ENCODE measurements at regions not wholly inside any gene's neighbourhood (a gene's known extent, or its start where the extent isn't known, plus 50 kb on each side); places are given as distances from the start of the nearest gene placed in this dataset.

GRCh38 chr4:25981749-25982148 lies 67.7 kb downstream of the SMIM20 start:
- in situ Hi-C loops (cut with MboI) = no loop called here
- CTCF ChIA-PET = no interaction called here
- RAD21 ChIA-PET (ENCODE audit: unreplicated experiment) = no interaction called here

More at GRCh38 chr4:25981749-25982148, 67.7 kb downstream of the SMIM20 start:
- no peak overlapping the region for H2AFZ ChIP-seq (ENCODE audit: control insufficient read depth, low read depth, low read length)
- no peaks in the 10 kb centered on the region for H3K36me3 ChIP-seq (ENCODE audit: control insufficient read depth in 2 of 2, insufficient read depth in 2 of 2, low read length in 1 of 2)
- no peak overlapping the region for H3K27ac ChIP-seq (ENCODE audit: control insufficient read depth, insufficient read depth)
- FAIRE-seq (no peak), ATAC-seq (no peak), DNase-seq (ENCODE audit: low read depth, low spot score) (no peak)
- SMC1A ChIA-PET (ENCODE audit: uncharacterized antibody, unreplicated experiment) = interaction anchor here (2.1 kb wide), 1 partner anchor 27 kb away, joined by 7 read pairs; no protein-coding TSS in a partner anchor
- H3K27me3 ChIP-seq (replicated peaks in 1 of 2; ENCODE audit: control insufficient read depth in 2 of 2, insufficient read depth in 2 of 2, low read length in 1 of 2) = no peaks in the 10 kb centered on the region
- no peak for TF ChIP-seq ZSCAN29 (IDR thresholded peaks at IDR 0.05)
- TF ChIP-seq EED (IDR thresholded peaks at IDR 0.05; ENCODE audit: low read depth) = no peak
- no peak for TF ChIP-seq KLF5 (IDR thresholded peaks at IDR 0.05; ENCODE audit: partially characterized antibody)
- no peak for TF ChIP-seq PAX5 (IDR thresholded peaks at IDR 0.05; ENCODE audit: borderline replicate concordance, low read depth, low read length)
- TF ChIP-seq E2F4 (IDR thresholded peaks at IDR 0.05; ENCODE audit: low read depth, low read length) = no peak
- no peak for TF ChIP-seq HCFC1 (IDR thresholded peaks at IDR 0.05; ENCODE audit: low read length)
- TF ChIP-seq ZNF207 (IDR thresholded peaks at IDR 0.05; ENCODE audit: borderline replicate concordance) = no peak
- TF ChIP-seq REST (IDR thresholded peaks at IDR 0.05; ENCODE audit: low read depth, low read length) = no peak
- no peak for TF ChIP-seq ELK1 (IDR thresholded peaks at IDR 0.05; ENCODE audit: low read depth, low read length)
- no peak for TF ChIP-seq IRF3 (IDR thresholded peaks at IDR 0.05)
- no peak for TF ChIP-seq GABPA (IDR thresholded peaks at IDR 0.05; ENCODE audit: low read depth)
- no peak for TF ChIP-seq IRF4 (IDR thresholded peaks at IDR 0.05; ENCODE audit: low read depth, low read length)
- no peak for TF ChIP-seq RB1 (IDR thresholded peaks at IDR 0.05; ENCODE audit: borderline replicate concordance)
- TF ChIP-seq ZBTB4 (CRISPR knock-in tag; IDR thresholded peaks at IDR 0.05) = no peak
- TF ChIP-seq MEF2B (IDR thresholded peaks at IDR 0.05; ENCODE audit: partially characterized antibody, poor library complexity, severe bottlenecking) = no peak
- TF ChIP-seq HDAC2 (IDR thresholded peaks at IDR 0.05) = no peak
- no peak for TF ChIP-seq ZBED1 (IDR thresholded peaks at IDR 0.05; ENCODE audit: borderline replicate concordance)
- no peak overlapping the region for H3K4me2 ChIP-seq (ENCODE audit: control insufficient read depth, insufficient read depth)
- no peak overlapping the region for H3K9ac ChIP-seq (ENCODE audit: control insufficient read depth, insufficient read depth, low read length)
- POLR2A ChIA-PET = interaction anchor here (0.6 to 1.4 kb wide), 2 partner anchors 11 to 880 kb away, joined by 4 read pairs; no protein-coding TSS in a partner anchor
- H4K20me1 ChIP-seq (ENCODE audit: control insufficient read depth, insufficient read depth) = no peaks in the 10 kb centered on the region
- no TSS peak for BruUV-seq (replicated peaks)
- intact Hi-C loops (cut with micrococcal nuclease; ENCODE audit: unreplicated experiment) = no loop called here
- H3K4me3 ChIP-seq = no peak overlapping the region
- no peaks in the 10 kb centered on the region for H3K9me3 ChIP-seq (replicated peaks; ENCODE audit: control insufficient read depth, insufficient read depth, low read length)
- WGBS (ENCODE audit: insufficient coverage, insufficient replicate concordance, low lambda C conversion rate, missing lambda C conversion rate) = 80% methylated on average over 3 of the region's 3 CpGs
- H3K4me1 ChIP-seq (ENCODE audit: control insufficient read depth, insufficient read depth, low read length) = peaks cover 5% of the 10 kb centered on the region
- no peaks in the 10 kb centered on the region for H3K79me2 ChIP-seq (ENCODE audit: control insufficient read depth, insufficient read depth, low read length)
